ENCODE measurements at regions not wholly inside any gene's neighbourhood (a gene's known extent, or its start where the extent isn't known, plus 50 kb on each side); places are given as distances from the start of the nearest gene placed in this dataset.

- no peak for TF ChIP-seq CTCF (IDR thresholded peaks at IDR 0.05; ENCODE audit: poor library complexity)
- TF ChIP-seq EZH2phosphoT487 (IDR thresholded peaks at IDR 0.05; ENCODE audit: low read depth, severe bottlenecking, unreplicated experiment) = no peak
- TF ChIP-seq EZH2 (IDR thresholded peaks at IDR 0.05; ENCODE audit: borderline replicate concordance) = no peak
Measured at GRCh38 chr6:47936820-47937219, 155.0 kb downstream of the OPN5 start.

Measured in hepatocyte (in vitro differentiated cells).